Mesodermal cell (in vitro differentiated cells): ENCODE measurements at regions not wholly inside any gene's neighbourhood (a gene's known extent, or its start where the extent isn't known, plus 50 kb on each side); places are given as distances from the start of the nearest gene placed in this dataset.

Experiments
- H3K27ac ChIP-seq: 2 replicates; pipeline ENCODE4 v1.7.0; 2013; ENCODE audit warnings: mild to moderate bottlenecking, low read depth, low read length, moderate library complexity; ENCODE audit not compliant: severe bottlenecking
- H3K36me3 ChIP-seq: 2 replicates; pipeline ENCODE4 v1.7.1; 2013; ENCODE audit warnings: mild to moderate bottlenecking, low read length, moderate library complexity; ENCODE audit not compliant: control insufficient read depth, insufficient read depth
- H3K4me1 ChIP-seq: one replicate; pipeline ENCODE4 v1.7.1; 2013; ENCODE audit warnings: mild to moderate bottlenecking, low read length; ENCODE audit not compliant: insufficient read depth, control insufficient read depth, poor library complexity, severe bottlenecking
- H3K4me3 ChIP-seq: 2 replicates; pipeline ENCODE4 v1.7.0; 2013; ENCODE audit warnings: low read length, control low read depth, mild to moderate bottlenecking; ENCODE audit not compliant: insufficient read depth, poor library complexity, severe bottlenecking; ENCODE audit errors: extremely low read depth
- H3K9me3 ChIP-seq: 2 replicates; pipeline ENCODE4 v1.7.1; 2013; ENCODE audit warnings: mild to moderate bottlenecking, low read length, moderate library complexity; ENCODE audit not compliant: control insufficient read depth
- WGBS, 2 experiments: methylation state at CpG; one replicate each; pipeline ENCODE4 v1.1.5; 2013; ENCODE audit warnings: missing lambda C conversion rate in 2 of 2; ENCODE audit not compliant: insufficient coverage in 2 of 2; 5-methylcytosine and 5-hydroxymethylcytosine counted together

- Histone ChIP-seq H3K4me3 (no peak overlapping the region), H3K4me1 (no peaks in the 10 kb centered on the region), H3K27ac (no peak overlapping the region), H3K36me3 (no peaks in the 10 kb centered on the region), H3K9me3 (peaks cover 21% of the 10 kb centered on the region)
- WGBS, 2 experiments, result 68 to 74% methylated on average over 4 to 6 of the region's 6 CpGs
These were observed 841.5 kb downstream of the SOCS6 start for GRCh38 chr18:71130351-71130750.

GRCh38 chr18:71125581-71125980 is 836.7 kb downstream of the SOCS6 start:
- H3K4me1 ChIP-seq, result no peaks in the 10 kb centered on the region
- peaks cover 27% of the 10 kb centered on the region for H3K9me3 ChIP-seq
- WGBS, 2 experiments, result 63 to 94% methylated on average over 2 of the region's 2 CpGs
- H3K36me3 ChIP-seq, result no peaks in the 10 kb centered on the region
- H3K27ac ChIP-seq, result no peak overlapping the region
- H3K4me3 ChIP-seq, result no peak overlapping the region

DNA sequence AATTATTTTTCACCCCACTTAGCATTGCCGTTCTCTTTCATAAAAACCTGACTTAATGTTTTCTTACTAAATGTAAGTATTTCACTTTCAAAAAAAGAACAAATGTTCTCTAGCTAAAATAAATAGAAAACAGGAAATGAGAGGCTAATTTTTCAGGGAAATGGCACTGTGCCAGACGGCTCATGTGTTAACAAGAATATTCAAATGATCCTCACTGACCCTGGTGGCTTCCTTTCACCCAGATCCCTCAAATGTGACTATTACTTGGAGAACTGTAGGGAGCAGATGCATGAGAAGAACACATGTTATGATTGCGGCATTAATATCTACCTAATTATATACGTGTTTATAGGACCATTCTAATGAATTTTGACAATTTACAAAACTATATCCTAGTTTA is 827.7 kb downstream of the SOCS6 start:
- Histone ChIP-seq H3K9me3 (peaks cover 28% of the 10 kb centered on the region), H3K4me3 (no peak overlapping the region), H3K36me3 (no peaks in the 10 kb centered on the region), H3K4me1 (no peaks in the 10 kb centered on the region), H3K27ac (no peak overlapping the region)
- 100% methylated on average over 1 of the region's 4 CpGs; no CpG with 5 or more reads in 1 of the 2 experiments for WGBS, 2 experiments

- Histone ChIP-seq H3K9me3 (peaks cover 27% of the 10 kb centered on the region), H3K36me3 (no peaks in the 10 kb centered on the region), H3K4me1 (no peaks in the 10 kb centered on the region), H3K27ac (no peak overlapping the region), H3K4me3 (no peak overlapping the region)
- 76 to 91% methylated on average over 4 to 6 of the region's 8 CpGs for WGBS, 2 experiments
These were observed 826.4 kb downstream of the SOCS6 start for GRCh38 chr18:71115261-71115660.

- H3K27ac ChIP-seq, result no peak overlapping the region
- peaks cover 27% of the 10 kb centered on the region for H3K9me3 ChIP-seq
- H3K4me1 ChIP-seq, result no peaks in the 10 kb centered on the region
- WGBS, 2 experiments, result 52 to 81% methylated on average over 5 to 6 of the region's 11 CpGs
- no peaks in the 10 kb centered on the region for H3K36me3 ChIP-seq
- no peak overlapping the region for H3K4me3 ChIP-seq
These were observed 825.8 kb downstream of the SOCS6 start for GRCh38 chr18:71114550-71115210.

GRCh38 chr18:71107244-71107643 is 818.4 kb downstream of the SOCS6 start:
- no peak overlapping the region for H3K27ac ChIP-seq
- H3K4me3 ChIP-seq, result no peak overlapping the region
- 38 to 63% methylated on average over 1 to 2 of the region's 2 CpGs for WGBS, 2 experiments
- peaks cover 22% of the 10 kb centered on the region for H3K9me3 ChIP-seq
- H3K4me1 ChIP-seq, result no peaks in the 10 kb centered on the region
- no peaks in the 10 kb centered on the region for H3K36me3 ChIP-seq

GRCh38 chr18:71106701-71107100 is 817.9 kb downstream of the SOCS6 start:
- WGBS, 2 experiments, result no CpG with 5 or more reads among the region's 1 CpG
- Histone ChIP-seq H3K36me3 (no peaks in the 10 kb centered on the region), H3K4me3 (no peak overlapping the region), H3K27ac (no peak overlapping the region), H3K9me3 (peaks cover 22% of the 10 kb centered on the region), H3K4me1 (no peaks in the 10 kb centered on the region)

DNA sequence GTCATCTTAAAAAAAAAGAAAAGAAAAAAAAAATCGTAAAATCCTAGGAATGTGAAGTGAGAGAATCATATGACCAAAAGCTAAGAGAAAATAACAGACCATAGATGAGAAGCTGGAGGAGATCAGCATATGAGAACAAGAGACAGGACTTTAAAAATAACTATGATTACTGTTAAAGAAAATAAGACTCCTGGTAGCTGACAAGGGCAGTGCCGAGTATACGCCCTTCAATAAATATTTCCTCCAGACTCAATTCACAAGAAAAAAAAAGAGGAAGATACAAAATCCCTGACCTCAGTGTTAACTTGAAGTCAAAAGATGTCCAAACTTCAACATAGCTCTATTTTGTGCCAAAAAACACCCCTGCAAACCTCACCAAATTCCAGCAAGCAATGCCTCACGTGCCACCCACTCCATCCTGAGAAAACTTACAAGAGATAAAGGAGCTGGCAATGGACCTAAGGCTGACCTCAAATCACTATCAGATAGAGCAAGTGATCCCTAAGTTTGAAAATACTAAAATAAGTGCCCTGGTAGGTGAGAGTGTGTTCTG is 817.2 kb downstream of the SOCS6 start:
- Histone ChIP-seq H3K36me3 (no peaks in the 10 kb centered on the region), H3K27ac (no peak overlapping the region), H3K4me1 (no peaks in the 10 kb centered on the region), H3K9me3 (peaks cover 22% of the 10 kb centered on the region), H3K4me3 (no peak overlapping the region)
- 17% methylated on average over 2 of the region's 4 CpGs; no CpG with 5 or more reads in 1 of the 2 experiments for WGBS, 2 experiments

GRCh38 chr18:71105078-71105819 is 816.4 kb downstream of the SOCS6 start:
- Histone ChIP-seq H3K9me3 (peaks cover 23% of the 10 kb centered on the region), H3K4me3 (no peak overlapping the region), H3K4me1 (no peaks in the 10 kb centered on the region), H3K27ac (no peak overlapping the region), H3K36me3 (no peaks in the 10 kb centered on the region)
- 59 to 83% methylated on average over 3 of the region's 6 CpGs for WGBS, 2 experiments

DNA sequence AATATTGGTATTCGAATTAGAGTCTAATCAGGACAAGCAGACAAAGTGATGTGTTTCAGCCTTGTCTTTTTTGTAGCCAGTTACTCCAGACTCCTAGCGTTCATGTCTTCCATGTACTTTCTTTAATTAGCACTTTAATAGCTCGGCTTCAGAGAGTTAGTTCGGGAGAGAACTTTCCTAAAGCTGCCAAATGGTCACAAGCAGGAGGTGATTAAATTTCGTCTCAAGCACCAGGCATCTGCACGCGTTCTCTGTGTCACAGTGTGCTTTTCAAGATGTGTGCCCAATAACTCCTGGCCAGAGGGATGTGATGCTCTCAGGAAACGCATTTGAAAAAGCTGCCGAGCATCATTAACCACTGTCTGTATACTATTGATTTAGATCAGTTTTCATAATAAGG is 790.8 kb downstream of the SOCS6 start:
- Histone ChIP-seq H3K36me3 (no peaks in the 10 kb centered on the region), H3K27ac (no peak overlapping the region), H3K4me1 (no peaks in the 10 kb centered on the region), H3K4me3 (no peak overlapping the region), H3K9me3 (peaks cover 20% of the 10 kb centered on the region)
- WGBS, 2 experiments, result 59 to 77% methylated on average over 5 to 8 of the region's 9 CpGs

DNA sequence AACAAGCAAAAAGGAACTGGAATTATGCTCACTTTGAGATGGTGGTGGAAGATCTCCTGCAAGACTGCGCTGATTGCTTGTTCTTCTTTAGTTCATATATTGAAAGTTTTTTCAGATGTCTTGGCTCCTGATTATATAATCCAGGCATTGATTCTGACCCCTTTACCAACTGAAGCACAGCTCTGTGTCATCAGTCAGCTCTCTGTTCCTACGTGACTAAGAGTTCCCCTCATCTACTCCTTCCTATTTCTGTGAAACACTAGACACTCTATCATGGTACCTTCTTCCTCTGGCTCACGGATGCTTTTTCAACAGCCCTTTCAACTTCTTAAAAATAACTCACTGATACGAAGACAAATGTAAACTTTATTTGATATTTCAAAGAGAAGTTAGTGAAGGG is 788.6 kb downstream of the SOCS6 start:
- H3K27ac ChIP-seq, result no peak overlapping the region
- WGBS, 2 experiments, result 18 to 75% methylated on average over 1 to 2 of the region's 4 CpGs

More for the DNA sequence above, 788.6 kb downstream of the SOCS6 start:
- no peak overlapping the region for H3K4me3 ChIP-seq
- no peaks in the 10 kb centered on the region for H3K4me1 ChIP-seq
- peaks cover 22% of the 10 kb centered on the region for H3K9me3 ChIP-seq
- H3K36me3 ChIP-seq, result no peaks in the 10 kb centered on the region
